Loucy (cell line): ENCODE measurements at regions not wholly inside any gene's neighbourhood (a gene's known extent, or its start where the extent isn't known, plus 50 kb on each side); places are given as distances from the start of the nearest gene placed in this dataset.

ENCODE experiments used
- H2AFZ ChIP-seq: fragments of 200-600 bp; sonication (generic); 2 replicates; pipeline ENCODE4 v1.6.0; 2016; ENCODE audit warnings: antibody characterized with exemption, mild to moderate bottlenecking, low read length, moderate library complexity
- H3F3A ChIP-seq: fragments of 200-600 bp; 2 replicates; pipeline ENCODE4 v1.6.0; 2016; ENCODE audit warnings: antibody characterized with exemption, low read depth, mild to moderate bottlenecking
- H3K27me3 ChIP-seq: fragments of 200-600 bp; sonication (generic); 2 replicates; pipeline ENCODE4 v1.6.1; 2014; ENCODE audit warnings: low read length, mild to moderate bottlenecking; ENCODE audit not compliant: insufficient read depth, poor library complexity, severe bottlenecking
- H3K36me3 ChIP-seq: fragments of 200-600 bp; sonication (generic); 2 replicates; pipeline ENCODE4 v1.6.1; 2016; ENCODE audit warnings: low read length; ENCODE audit not compliant: insufficient read depth
- H3K4me1 ChIP-seq: fragments of 200-600 bp; sonication (generic); 2 replicates; pipeline ENCODE4 v1.5.1; 2014; ENCODE audit warnings: low read length, mild to moderate bottlenecking; ENCODE audit not compliant: insufficient read depth, poor library complexity, severe bottlenecking
- H3K4me2 ChIP-seq: fragments of 200-600 bp; sonication (generic); 2 replicates; pipeline ENCODE4 v1.6.0; 2014; ENCODE audit warnings: antibody characterized with exemption, low read length, low read depth, mild to moderate bottlenecking; ENCODE audit not compliant: poor library complexity, severe bottlenecking
- H3K4me3 ChIP-seq: fragments of 200-600 bp; sonication (generic); 2 replicates; pipeline ENCODE4 v1.5.1; 2014; ENCODE audit warnings: low read length, mild to moderate bottlenecking, mixed read lengths; ENCODE audit not compliant: poor library complexity, severe bottlenecking
- H3K79me2 ChIP-seq: fragments of 200-600 bp; sonication (generic); 2 replicates; pipeline ENCODE4 v1.6.1; 2014; ENCODE audit warnings: low read length; ENCODE audit not compliant: insufficient read depth
- H3K9ac ChIP-seq: fragments of 200-600 bp; sonication (generic); 2 replicates; pipeline ENCODE4 v1.6.0; 2014; ENCODE audit warnings: mild to moderate bottlenecking, low read depth, low read length, moderate library complexity; ENCODE audit not compliant: poor library complexity, severe bottlenecking
- H3K9me2 ChIP-seq: fragments of 200-600 bp; sonication (generic); replicated peaks from 2 replicates; pipeline ENCODE4 v1.6.1; 2016; ENCODE audit warnings: low read depth, low read length, mixed read lengths
- H3K9me3 ChIP-seq: fragments of 200-600 bp; sonication (generic); 2 replicates; pipeline ENCODE4 v1.6.1; 2014; ENCODE audit warnings: mild to moderate bottlenecking, antibody characterized with exemption, low read length, low read depth; ENCODE audit not compliant: insufficient read depth
- H4K20me1 ChIP-seq: fragments of 200-600 bp; sonication (generic); 2 replicates; pipeline ENCODE4 v1.6.0; 2014; ENCODE audit warnings: antibody characterized with exemption, low read length, mild to moderate bottlenecking; ENCODE audit not compliant: insufficient read depth, poor library complexity, severe bottlenecking
- CTCF ChIP-seq: fragments of 200-600 bp; sonication (generic); conservative IDR thresholded peaks from 2 replicates; pipeline ENCODE4 v1.5.1; 2014; ENCODE audit warnings: mild to moderate bottlenecking, antibody characterized with exemption, low read length
- EZH2phosphoT487 ChIP-seq: fragments of 200-600 bp; IDR thresholded peaks from 2 replicates; pipeline ENCODE4 v1.6.1; 2018; ENCODE audit warnings: antibody characterized with exemption, mild to moderate bottlenecking, moderate library complexity, borderline replicate concordance

- Histone ChIP-seq H3K36me3 (no peaks in the 10 kb centered on the region), H4K20me1 (no peaks in the 10 kb centered on the region), H3K9me3 (no peaks in the 10 kb centered on the region), H3K79me2 (no peaks in the 10 kb centered on the region), H3K4me3 (no peak overlapping the region), H3K4me1 (peaks cover 8% of the 10 kb centered on the region), H3K9ac (no peak overlapping the region), H3K9me2 (no peaks in the 10 kb centered on the region), H3F3A (no peaks in the 10 kb centered on the region), H3K27me3 (no peaks in the 10 kb centered on the region), H3K4me2 (no peak overlapping the region), H2AFZ (no peak overlapping the region)
- no peak for TF ChIP-seq CTCF
- no peak for TF ChIP-seq EZH2phosphoT487
These were observed 87.0 kb upstream of the C1orf21 start for GRCh38 chr1:184299796-184300195.

- no peak overlapping the region for H2AFZ ChIP-seq
These were observed 86.4 kb upstream of the C1orf21 start for GRCh38 chr1:184300446-184300845.

GRCh38 chr1:184301227-184301626, 85.6 kb upstream of the C1orf21 start:
- Histone ChIP-seq H3K9me3 (no peaks in the 10 kb centered on the region), H3K36me3 (no peaks in the 10 kb centered on the region), H3K4me1 (peaks cover 8% of the 10 kb centered on the region), H3K9ac (no peak overlapping the region), H2AFZ (no peak overlapping the region), H3K9me2 (no peaks in the 10 kb centered on the region), H3F3A (no peaks in the 10 kb centered on the region), H3K79me2 (no peaks in the 10 kb centered on the region), H3K4me3 (no peak overlapping the region), H4K20me1 (no peaks in the 10 kb centered on the region), H3K27me3 (no peaks in the 10 kb centered on the region), H3K4me2 (no peak overlapping the region)
- TF ChIP-seq CTCF: no peak

More at GRCh38 chr1:184300446-184300845, 86.4 kb upstream of the C1orf21 start:
- Histone ChIP-seq H3K27me3 (no peaks in the 10 kb centered on the region), H3K9ac (no peak overlapping the region), H3K36me3 (no peaks in the 10 kb centered on the region), H3K4me1 (peaks cover 8% of the 10 kb centered on the region), H3K9me2 (no peaks in the 10 kb centered on the region), H3K4me3 (no peak overlapping the region), H4K20me1 (no peaks in the 10 kb centered on the region), H3K4me2 (no peak overlapping the region), H3K9me3 (no peaks in the 10 kb centered on the region), H3K79me2 (no peaks in the 10 kb centered on the region), H3F3A (no peaks in the 10 kb centered on the region)
- TF ChIP-seq EZH2phosphoT487: no peak
- no peak for TF ChIP-seq CTCF
